GM10266 (cell line): ENCODE measurements at regions not wholly inside any gene's neighbourhood (a gene's known extent, or its start where the extent isn't known, plus 50 kb on each side); places are given as distances from the start of the nearest gene placed in this dataset.

Source experiments
- DNase-seq: peaks from one replicate; pipeline ENCODE4 v3.0.0; 2012; ENCODE audit errors: extremely low spot score
- TF ChIP-seq, protein P1 (sequence below): IDR thresholded peaks from 2 replicates; pipeline ENCODE4 v1.5.1; 2012; ENCODE audit warnings: mild to moderate bottlenecking, low read depth; ENCODE audit not compliant: control insufficient read depth, insufficient read depth; ENCODE audit errors: missing control alignments

DNA sequence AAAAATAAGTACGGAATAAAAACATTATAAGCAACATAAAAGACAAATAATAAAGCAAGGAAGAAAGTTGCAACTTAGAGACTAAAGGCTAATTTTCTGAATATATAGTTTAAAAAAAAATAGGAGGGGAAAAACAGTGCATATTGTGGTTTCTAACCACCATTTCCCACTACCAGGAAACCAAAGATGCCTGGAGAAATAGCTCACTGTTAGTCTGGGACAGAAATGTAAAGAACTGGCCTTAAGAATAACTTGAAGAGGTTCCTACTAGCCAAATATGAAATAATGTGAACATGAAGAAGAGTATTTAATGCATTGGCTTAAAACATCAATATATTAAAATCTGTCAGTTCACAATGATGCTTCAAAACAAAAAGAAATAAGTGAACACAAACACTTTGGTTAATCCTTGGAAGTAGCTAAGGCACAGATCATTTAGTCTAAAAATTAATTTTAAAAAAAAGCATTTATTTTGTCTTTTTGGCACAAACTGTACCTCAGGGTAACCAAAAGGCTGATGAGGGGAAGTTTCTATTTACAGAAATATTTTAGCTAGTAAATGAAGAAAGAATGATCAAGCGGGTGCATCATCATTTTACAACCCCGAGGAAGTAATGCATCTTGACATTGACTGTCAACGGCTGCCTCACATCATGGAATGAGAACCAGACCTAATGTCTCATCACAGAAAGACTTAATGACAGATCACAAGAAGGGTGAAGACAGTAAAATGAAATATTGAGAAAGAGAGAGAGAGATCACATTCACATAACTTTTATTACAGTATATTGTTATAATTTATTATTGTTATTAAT is 297.2 kb upstream of the LDB2 start:
- TF ChIP-seq, protein P1, sequence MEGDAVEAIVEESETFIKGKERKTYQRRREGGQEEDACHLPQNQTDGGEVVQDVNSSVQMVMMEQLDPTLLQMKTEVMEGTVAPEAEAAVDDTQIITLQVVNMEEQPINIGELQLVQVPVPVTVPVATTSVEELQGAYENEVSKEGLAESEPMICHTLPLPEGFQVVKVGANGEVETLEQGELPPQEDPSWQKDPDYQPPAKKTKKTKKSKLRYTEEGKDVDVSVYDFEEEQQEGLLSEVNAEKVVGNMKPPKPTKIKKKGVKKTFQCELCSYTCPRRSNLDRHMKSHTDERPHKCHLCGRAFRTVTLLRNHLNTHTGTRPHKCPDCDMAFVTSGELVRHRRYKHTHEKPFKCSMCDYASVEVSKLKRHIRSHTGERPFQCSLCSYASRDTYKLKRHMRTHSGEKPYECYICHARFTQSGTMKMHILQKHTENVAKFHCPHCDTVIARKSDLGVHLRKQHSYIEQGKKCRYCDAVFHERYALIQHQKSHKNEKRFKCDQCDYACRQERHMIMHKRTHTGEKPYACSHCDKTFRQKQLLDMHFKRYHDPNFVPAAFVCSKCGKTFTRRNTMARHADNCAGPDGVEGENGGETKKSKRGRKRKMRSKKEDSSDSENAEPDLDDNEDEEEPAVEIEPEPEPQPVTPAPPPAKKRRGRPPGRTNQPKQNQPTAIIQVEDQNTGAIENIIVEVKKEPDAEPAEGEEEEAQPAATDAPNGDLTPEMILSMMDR = no peak

DNA sequence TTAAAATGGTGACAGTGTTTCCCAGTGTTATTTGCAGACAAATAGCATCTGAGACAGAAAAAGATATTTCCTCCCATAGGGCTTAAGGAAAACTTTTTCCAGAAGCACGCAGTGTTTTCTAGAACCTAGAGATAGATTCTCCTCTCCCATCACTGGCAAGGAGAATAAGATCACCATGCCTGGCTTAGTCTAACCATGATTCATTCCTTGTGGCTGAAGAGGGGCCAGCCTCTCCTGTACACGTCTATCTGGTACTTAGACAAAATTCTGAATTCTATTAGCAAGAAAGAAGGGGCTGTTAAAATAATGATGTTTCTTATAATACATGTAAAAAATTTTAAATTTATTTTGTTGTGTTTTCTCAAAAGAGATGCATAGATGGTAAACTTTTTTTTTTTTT is 296.1 kb upstream of the LDB2 start:
- TF ChIP-seq, protein P1 = no peak
- no peak for DNase-seq

More for the DNA sequence above, 297.2 kb upstream of the LDB2 start:
- DNase-seq = no peak

DNA sequence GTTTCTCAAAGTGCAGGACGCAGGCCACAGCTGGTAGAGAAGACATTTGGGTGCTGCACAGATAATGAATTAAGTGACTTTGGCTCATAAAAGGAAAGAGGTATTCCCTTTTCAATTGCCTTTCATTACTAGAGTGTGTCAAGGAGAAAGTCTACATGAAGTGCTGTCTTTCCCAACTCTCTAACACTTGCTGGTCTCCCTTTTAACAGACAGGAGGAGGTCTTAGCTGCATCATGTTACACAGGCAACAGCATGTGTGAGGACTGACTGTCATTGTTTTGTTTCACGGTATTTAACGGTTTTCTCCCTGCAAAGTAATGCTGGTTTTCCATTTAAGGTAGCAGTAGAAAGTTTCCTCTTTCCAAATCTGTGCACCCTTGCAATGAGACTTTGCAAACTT is 291.3 kb upstream of the LDB2 start:
- no peak for DNase-seq
- TF ChIP-seq, protein P1 = no peak

DNA sequence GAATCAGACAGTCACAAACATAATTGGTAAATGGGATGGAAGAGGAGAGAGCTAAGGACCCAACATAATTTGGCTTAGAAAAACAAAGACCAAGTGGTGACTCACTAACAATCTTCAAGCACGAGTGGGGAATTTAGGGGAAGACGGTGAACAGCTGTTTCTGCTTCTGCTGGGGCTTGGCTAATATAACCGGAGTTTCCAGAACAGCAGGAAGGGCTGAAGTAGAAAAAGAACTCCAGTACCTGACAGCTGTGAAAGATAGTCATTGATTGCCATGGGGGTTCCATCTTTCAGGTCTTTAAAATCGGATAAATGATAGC is 290.9 kb upstream of the LDB2 start:
- DNase-seq = no peak

DNA sequence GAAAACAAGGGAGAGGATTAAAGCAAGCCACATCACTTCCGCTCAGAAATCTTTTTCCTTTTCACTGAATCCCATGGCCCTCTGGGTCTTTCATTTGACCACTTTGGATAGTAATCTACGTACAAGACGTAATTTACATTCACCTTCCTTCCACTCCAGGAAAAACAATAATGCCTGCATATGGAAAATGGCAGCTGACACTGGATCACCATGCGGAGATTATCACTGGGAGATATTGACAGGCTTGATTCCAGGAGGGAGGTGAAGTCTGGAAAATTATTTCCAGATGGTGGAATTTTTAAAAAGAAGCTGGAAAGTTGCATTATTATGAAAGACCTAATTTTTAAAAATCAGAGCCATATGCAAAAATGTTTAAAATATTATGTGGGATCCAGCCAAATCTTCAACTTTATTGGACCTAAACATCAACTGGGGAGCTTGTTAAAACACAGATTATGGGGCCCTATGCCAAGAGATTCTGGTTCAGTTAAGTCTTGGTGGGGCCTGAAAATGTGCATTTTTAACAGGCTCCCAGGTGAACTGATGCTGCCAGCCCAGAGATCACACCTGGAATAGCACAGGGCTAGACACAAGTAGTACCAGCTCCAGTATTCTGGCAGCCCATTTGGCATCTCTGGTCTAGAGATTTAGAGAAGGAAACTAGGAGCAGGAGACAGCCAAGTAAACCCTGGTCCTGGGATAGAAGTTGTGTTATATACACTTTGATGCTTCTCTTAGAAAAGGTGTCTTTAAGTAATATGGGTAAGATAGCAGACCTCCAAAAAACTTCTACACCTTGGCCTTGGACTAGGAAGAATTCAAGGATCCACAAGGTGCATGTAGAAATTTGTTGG is 290.3 kb upstream of the LDB2 start:
- DNase-seq = no peak
- TF ChIP-seq, protein P1 = no peak

More for the DNA sequence above, 290.9 kb upstream of the LDB2 start:
- TF ChIP-seq, protein P1 = no peak

DNA sequence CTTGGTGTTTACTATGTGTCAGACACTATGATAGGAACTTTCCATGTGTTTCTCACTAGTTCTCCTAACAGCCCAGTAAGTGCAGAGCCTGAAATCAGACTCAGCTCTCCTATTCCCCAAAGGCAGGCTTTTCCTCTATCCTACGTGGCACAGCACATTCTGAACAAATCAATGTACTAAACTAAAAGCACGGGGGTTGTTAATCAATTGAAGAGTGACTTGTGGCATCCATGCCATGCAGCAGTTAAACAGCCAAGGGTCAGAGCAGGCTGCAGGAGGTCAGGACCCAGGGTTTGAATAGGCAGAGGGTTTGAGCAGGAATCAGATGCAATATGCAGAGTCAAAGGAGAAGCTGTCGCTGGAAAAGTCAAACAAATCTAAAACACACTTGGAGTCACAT is 289.7 kb upstream of the LDB2 start:
- no peak for DNase-seq
- TF ChIP-seq, protein P1 = no peak

DNA sequence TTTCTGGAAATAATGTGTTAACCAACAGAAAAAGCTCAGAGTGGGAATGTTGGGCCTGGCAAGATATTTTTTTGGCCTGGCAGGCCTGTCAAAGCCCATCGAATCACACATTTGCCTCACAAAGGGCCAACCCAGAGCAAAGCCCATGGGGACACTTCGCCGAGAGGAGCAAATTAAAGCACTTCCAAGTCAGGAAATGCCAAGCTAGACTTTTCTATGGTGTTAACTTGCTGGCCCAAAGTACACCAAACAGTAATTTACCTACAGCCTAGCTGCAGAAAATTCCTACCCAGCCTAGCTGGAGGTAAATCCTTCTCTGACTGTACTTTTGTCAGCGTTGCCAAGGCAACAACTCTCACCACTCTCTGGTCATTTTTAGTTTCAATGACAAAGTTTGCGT is 288.6 kb upstream of the LDB2 start:
- TF ChIP-seq, protein P1 = no peak
- no peak for DNase-seq
